GM12873 (cell line): ENCODE measurements at regions not wholly inside any gene's neighbourhood (a gene's known extent, or its start where the extent isn't known, plus 50 kb on each side); places are given as distances from the start of the nearest gene placed in this dataset.

Experiments
- TF ChIP-seq, protein P1 (sequence below): IDR thresholded peaks from 2 replicates; pipeline ENCODE4 v1.5.1; 2012; ENCODE audit warnings: low read depth, mild to moderate bottlenecking, moderate library complexity, low read length, control low read depth; ENCODE audit not compliant: insufficient read depth; ENCODE audit errors: missing control alignments

DNA sequence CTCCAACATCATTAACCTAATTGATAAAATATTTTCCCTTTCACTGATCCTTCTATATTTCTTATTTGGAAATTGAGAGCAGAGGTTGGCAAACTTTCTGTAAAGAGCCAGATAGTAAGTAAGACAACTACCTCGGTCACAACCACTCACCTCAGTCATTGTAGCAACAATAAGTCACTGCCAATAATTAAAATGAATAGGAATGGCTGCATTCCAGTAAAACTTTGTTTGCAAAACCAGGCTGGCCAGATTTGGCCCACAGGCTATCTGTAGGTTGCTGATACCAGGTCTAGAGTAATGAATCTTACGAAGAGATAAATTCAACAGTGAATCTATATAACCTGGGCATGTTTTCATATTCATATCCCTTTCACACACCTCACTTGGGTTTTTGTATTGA is 316.2 kb upstream of the TBC1D5 start:
- TF ChIP-seq, protein P1, sequence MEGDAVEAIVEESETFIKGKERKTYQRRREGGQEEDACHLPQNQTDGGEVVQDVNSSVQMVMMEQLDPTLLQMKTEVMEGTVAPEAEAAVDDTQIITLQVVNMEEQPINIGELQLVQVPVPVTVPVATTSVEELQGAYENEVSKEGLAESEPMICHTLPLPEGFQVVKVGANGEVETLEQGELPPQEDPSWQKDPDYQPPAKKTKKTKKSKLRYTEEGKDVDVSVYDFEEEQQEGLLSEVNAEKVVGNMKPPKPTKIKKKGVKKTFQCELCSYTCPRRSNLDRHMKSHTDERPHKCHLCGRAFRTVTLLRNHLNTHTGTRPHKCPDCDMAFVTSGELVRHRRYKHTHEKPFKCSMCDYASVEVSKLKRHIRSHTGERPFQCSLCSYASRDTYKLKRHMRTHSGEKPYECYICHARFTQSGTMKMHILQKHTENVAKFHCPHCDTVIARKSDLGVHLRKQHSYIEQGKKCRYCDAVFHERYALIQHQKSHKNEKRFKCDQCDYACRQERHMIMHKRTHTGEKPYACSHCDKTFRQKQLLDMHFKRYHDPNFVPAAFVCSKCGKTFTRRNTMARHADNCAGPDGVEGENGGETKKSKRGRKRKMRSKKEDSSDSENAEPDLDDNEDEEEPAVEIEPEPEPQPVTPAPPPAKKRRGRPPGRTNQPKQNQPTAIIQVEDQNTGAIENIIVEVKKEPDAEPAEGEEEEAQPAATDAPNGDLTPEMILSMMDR = no peak

DNA sequence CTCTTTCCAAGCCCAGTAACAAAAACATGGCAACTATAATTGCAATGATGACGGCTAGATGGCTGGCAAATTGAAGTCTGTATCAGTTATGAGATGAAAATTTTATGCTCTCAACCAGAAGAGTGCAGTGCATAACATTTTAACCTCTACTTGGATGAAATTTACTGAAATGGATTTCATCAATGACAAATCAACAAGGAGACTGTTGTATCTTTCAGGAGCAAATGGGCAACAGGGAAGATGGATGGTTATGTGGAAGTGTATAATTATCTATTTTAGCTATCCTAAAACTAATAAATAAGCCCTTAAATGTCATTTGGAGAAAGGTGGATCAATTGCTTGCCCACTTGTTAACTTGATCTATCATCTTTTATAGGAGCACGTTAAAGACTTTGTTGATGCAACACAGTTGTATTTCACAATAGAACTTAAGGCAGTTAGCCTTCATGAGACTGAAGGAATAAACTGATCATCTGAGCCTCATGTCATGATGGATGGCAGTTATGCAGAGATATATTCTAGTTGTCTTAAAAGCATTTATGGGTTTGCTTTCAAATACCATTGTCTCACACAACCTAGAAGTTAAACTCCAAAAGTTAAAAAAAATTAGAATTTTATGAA is 315.1 kb upstream of the TBC1D5 start:
- TF ChIP-seq, protein P1 = no peak

DNA sequence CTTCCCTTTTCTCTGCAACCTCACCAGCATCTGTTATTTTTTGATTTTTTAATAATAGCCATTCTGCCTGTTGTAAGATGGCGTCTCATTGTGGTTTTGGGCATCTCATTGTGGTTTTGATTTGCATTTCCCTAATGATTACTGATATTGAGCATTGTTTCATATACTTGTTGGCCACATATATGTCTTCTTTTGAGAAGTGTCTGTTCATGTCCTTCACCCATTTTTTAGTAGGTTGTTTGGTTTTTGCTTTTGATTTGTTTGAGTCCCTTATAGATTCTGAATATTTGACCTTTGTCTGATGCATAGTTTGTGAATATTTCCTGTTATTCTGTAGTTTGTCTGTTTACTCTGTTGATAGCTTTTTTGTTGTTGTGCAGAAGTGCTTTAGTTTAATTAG is 312.2 kb upstream of the TBC1D5 start:
- TF ChIP-seq, protein P1 = no peak

DNA sequence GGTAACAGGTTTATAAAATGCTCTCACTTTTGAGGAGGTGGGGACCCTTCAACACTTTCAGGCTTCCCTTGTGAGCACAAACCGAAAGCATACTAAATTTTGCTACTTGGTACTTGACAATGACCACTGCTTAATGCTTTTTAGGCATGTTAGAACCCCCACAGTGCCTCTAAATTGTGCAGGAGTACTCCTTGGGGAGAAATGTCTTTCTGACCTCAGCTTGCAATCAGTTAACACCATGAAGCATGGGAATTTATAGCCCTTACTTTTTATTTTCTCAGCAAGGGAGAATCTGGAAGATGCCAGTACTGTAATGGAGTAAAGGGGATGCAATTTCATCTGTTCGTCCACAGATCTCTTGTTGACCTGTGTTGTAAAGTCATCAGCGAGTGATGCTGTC is 308.9 kb upstream of the TBC1D5 start:
- TF ChIP-seq, protein P1 = no peak

DNA sequence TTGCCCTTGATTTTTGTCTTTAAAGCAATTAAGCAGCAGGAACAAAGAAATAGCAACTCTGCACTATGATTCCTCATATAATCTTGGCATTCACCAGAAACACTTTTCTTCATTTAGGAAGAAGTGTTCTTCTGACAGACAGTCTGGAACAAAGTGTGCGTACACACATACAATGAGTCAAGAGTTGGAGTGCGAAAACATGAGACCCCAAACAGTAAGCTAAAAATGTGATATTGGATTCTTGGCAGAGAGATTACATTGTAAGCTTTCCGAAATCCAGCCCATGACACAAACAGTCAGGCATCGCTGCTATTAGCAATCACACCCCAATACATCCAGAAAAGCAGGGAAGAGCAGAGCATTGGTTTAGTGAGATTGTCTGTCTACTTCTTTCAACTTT is 306.7 kb upstream of the TBC1D5 start:
- TF ChIP-seq, protein P1 = no peak

DNA sequence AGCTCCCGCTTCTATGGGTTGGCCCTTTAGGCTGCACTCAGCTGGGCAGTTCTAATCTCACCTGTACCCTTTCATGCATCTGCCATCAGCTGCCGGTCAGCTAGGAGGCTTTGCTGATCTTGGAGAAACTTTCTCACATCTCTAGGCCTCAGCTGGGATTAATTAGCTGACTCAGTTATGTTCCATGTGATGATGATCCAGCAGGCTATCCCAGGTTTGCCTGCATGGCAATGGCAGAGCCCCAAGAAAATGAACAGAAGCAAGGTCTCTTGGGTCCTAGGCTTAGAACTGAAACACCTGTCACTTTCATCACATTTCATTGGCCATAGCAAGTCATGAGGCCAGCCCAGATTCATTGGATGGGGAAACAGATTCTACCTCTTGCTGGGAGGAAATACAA is 304.6 kb upstream of the TBC1D5 start:
- TF ChIP-seq, protein P1 = no peak

DNA sequence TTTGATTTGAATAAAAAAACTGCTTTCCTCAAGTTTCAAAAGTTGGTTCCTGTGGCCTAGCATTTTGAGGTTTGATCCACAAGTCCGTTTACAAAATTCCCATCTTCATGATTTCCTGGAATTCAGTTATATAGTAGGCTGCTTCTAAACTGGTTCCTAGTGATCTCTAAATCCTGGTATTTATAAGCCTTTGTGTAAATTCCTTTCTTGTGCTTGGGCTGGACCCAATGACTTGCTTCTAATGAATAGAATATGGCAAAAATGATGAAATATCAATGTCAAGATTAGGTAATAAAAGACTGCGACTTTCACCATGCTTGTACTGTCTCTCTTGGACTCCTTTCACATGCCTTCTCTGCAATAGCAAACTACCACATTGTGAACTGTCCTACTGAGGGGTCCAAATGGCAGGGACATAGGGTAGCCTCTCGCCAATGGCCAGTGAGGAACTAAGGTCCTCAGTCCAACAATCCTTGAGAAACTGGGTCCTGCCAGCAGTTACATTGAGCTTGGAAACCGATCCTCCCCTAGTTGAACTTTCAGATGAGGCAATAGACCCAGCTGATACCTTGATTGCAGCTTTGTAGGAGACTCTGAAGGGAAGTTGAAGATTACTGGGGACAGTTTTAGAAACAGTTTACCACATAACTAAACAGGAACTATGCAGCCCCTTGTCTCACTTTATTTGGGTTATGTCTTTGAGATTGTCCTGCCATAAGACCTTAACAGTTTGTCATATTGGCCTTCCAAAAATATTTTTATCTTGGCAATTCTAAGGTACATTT is 303.9 kb upstream of the TBC1D5 start:
- TF ChIP-seq, protein P1 = no peak
